H1 (cell line): ENCODE measurements at regions not wholly inside any gene's neighbourhood (a gene's known extent, or its start where the extent isn't known, plus 50 kb on each side); places are given as distances from the start of the nearest gene placed in this dataset.

Experiments used
- CTCF ChIA-PET: fragments of 300-600 bp; sonication (Branson Sonifier 250); formaldehyde crosslinking; loops from one replicate; lab custom pipeline; 2021; ENCODE audit not compliant: partially characterized antibody; lab: Charles Lee
- POLR2A ChIA-PET: fragments of 300-600 bp; sonication (Branson Sonifier 250); formaldehyde crosslinking; loops from one replicate; lab custom pipeline; 2021; ENCODE audit warnings: inconsistent platforms; ENCODE audit not compliant: partially characterized antibody; lab: Charles Lee
- DNase-seq, 2 experiments: peaks; one replicate each; pipeline versions ENCODE4 v3.0.0 to v3.0.0-alpha.2; 2010 to 2022; ENCODE audit warnings: low spot score in 2 of 2, low read depth in 1 of 2, mixed read lengths in 1 of 2
- FAIRE-seq: peaks from 2 replicates; lab custom pipeline; 2011; peaks lifted over from hg19 to GRCh38; lab: Jason Lieb, UNC
- H2AFZ ChIP-seq: 2 replicates; pipeline ENCODE4 v1.8.1; 2012; ENCODE audit warnings: low read length, inconsistent platforms
- H2AK5ac ChIP-seq: 2 replicates; pipeline ENCODE4 v1.6.1; 2013; ENCODE audit warnings: low read depth, low read length
- H2BK120ac ChIP-seq: replicated peaks from 2 replicates; pipeline ENCODE3; 2013; ENCODE audit warnings: low read depth, low read length, inconsistent platforms
- H2BK12ac ChIP-seq: 2 replicates; pipeline ENCODE4 v1.6.1; 2013; ENCODE audit warnings: low read depth, low read length
- H2BK15ac ChIP-seq: 2 replicates; pipeline ENCODE4 v1.6.1; 2013; ENCODE audit warnings: low read length
- H2BK20ac ChIP-seq: 2 replicates; pipeline ENCODE4 v1.6.1; 2013; ENCODE audit warnings: low read length
- H2BK5ac ChIP-seq: 2 replicates; pipeline ENCODE4 v1.6.1; 2013; ENCODE audit warnings: low read depth, low read length
- H3K14ac ChIP-seq: 2 replicates; pipeline ENCODE4 v1.6.1; 2013; ENCODE audit warnings: inconsistent platforms; ENCODE audit not compliant: insufficient read length
- H3K18ac ChIP-seq: 2 replicates; pipeline ENCODE4 v1.6.1; 2013; ENCODE audit warnings: low read length; ENCODE audit errors: extremely low read depth
- H3K23ac ChIP-seq: 2 replicates; pipeline ENCODE4 v1.6.1; 2013; ENCODE audit warnings: inconsistent platforms; ENCODE audit not compliant: insufficient read length
- H3K23me2 ChIP-seq: 2 replicates; pipeline ENCODE4 v1.6.1; 2013; ENCODE audit warnings: low read depth, low read length
- H3K27ac ChIP-seq: 2 replicates; pipeline ENCODE4 v1.6.1; 2011; ENCODE audit warnings: low read depth, low read length, inconsistent platforms
- H3K27me3 ChIP-seq, 4 experiments: replicated peaks in 1 of 4; 1 replicate in 1 of 4; 2 replicates in 3 of 4; pipeline versions ENCODE4 v1.6.1 to v1.8.1; 2011 to 2013; ENCODE audit warnings: low read length in 3 of 4, mild to moderate bottlenecking in 3 of 4, inconsistent platforms in 2 of 4, mixed read lengths in 2 of 4, moderate library complexity in 1 of 4; ENCODE audit not compliant: control insufficient read depth in 3 of 4, insufficient read depth in 3 of 4; ENCODE audit errors: extremely low read depth in 1 of 4
- H3K36me3 ChIP-seq, 4 experiments: 2 replicates each; pipeline versions ENCODE4 v1.6.1 to v1.8.1; 2011 to 2013; ENCODE audit warnings: mild to moderate bottlenecking in 4 of 4, low read length in 3 of 4, moderate library complexity in 2 of 4, control low read depth in 1 of 4, inconsistent platforms in 1 of 4; ENCODE audit not compliant: insufficient read depth in 4 of 4, control insufficient read depth in 2 of 4
- H3K4ac ChIP-seq: replicated peaks from 2 replicates; pipeline ENCODE3; 2013; ENCODE audit warnings: low read length, low read depth, mixed read lengths, inconsistent platforms; ENCODE audit not compliant: insufficient read length
- H3K4me1 ChIP-seq, 4 experiments: replicated peaks in 1 of 4; 1 replicate in 1 of 4; 2 replicates in 3 of 4; pipeline versions ENCODE4 v1.6.1 to v1.8.1; 2011 to 2013; ENCODE audit warnings: low read length in 3 of 4, inconsistent platforms in 2 of 4, mixed read lengths in 1 of 4; ENCODE audit not compliant: insufficient read depth in 4 of 4, control insufficient read depth in 3 of 4
- H3K4me2 ChIP-seq, 2 experiments: 2 replicates each; pipeline versions ENCODE4 v1.6.1 to v1.8.1; 2011 to 2013; ENCODE audit warnings: low read depth in 2 of 2, low read length in 2 of 2, control low read depth in 1 of 2, inconsistent platforms in 1 of 2, mild to moderate bottlenecking in 1 of 2; ENCODE audit not compliant: insufficient read depth in 1 of 2
- H3K4me3 ChIP-seq, 4 experiments: fragments of 200-600, 300-600 bp in 1 of 4; sonication (generic), shearing (Covaris generic), sonication (Bioruptor Twin) in 1 of 4; 2 replicates each; pipeline versions ENCODE4 v1.5.1 to v1.8.1; 2011 to 2016; ENCODE audit warnings: low read length in 4 of 4, low read depth in 3 of 4, control low read depth in 2 of 4, inconsistent platforms in 2 of 4, mild to moderate bottlenecking in 2 of 4, mixed read lengths in 1 of 4, moderate library complexity in 1 of 4; ENCODE audit not compliant: insufficient read depth in 2 of 4; ENCODE audit errors: extremely low read depth in 1 of 4
- H3K56ac ChIP-seq: replicated peaks from 2 replicates; pipeline ENCODE3; 2013; ENCODE audit warnings: low read depth, mild to moderate bottlenecking, mixed read lengths, low read length, inconsistent platforms; ENCODE audit not compliant: insufficient read length
- H3K79me1 ChIP-seq: 2 replicates; pipeline ENCODE4 v1.6.1; 2013; ENCODE audit warnings: low read depth, low read length, control low read depth
- H3K79me2 ChIP-seq, 2 experiments: 2 replicates each; pipeline versions ENCODE4 v1.6.1 to v1.8.1; 2012 to 2013; ENCODE audit warnings: low read length in 2 of 2, mild to moderate bottlenecking in 2 of 2, inconsistent platforms in 1 of 2; ENCODE audit not compliant: insufficient read depth in 2 of 2, control insufficient read depth in 1 of 2
- H3K9ac ChIP-seq, 4 experiments: replicated peaks in 1 of 4; 1 replicate in 1 of 4; 2 replicates in 3 of 4; pipeline versions ENCODE4 v1.6.1 to v1.8.1; 2011 to 2013; ENCODE audit warnings: low read depth in 3 of 4, low read length in 3 of 4, control low read depth in 2 of 4, mild to moderate bottlenecking in 2 of 4, moderate library complexity in 2 of 4, inconsistent platforms in 1 of 4; ENCODE audit errors: extremely low read depth in 1 of 4
- H3K9me3 ChIP-seq, 2 experiments: 2 replicates each; pipeline versions ENCODE4 v1.6.1 to v1.8.1; 2012 to 2013; ENCODE audit warnings: mild to moderate bottlenecking in 2 of 2, moderate library complexity in 2 of 2, control low read depth in 1 of 2, inconsistent platforms in 1 of 2, low read depth in 1 of 2, low read length in 1 of 2, mixed read lengths in 1 of 2; ENCODE audit not compliant: insufficient read depth in 2 of 2
- H4K20me1 ChIP-seq, 2 experiments: replicated peaks in 1 of 2; 2 replicates each; pipeline versions ENCODE3 to v1.8.1; 2011 to 2013; ENCODE audit warnings: inconsistent platforms in 2 of 2, low read length in 2 of 2, mild to moderate bottlenecking in 1 of 2; ENCODE audit not compliant: insufficient read depth in 2 of 2, control insufficient read depth in 1 of 2
- H4K5ac ChIP-seq: 2 replicates; pipeline ENCODE4 v1.6.1; 2013; ENCODE audit warnings: low read length, low read depth, mixed read lengths, inconsistent platforms; ENCODE audit not compliant: insufficient read length
- H4K8ac ChIP-seq: 2 replicates; pipeline ENCODE4 v1.8.0; 2013; ENCODE audit warnings: mild to moderate bottlenecking, moderate library complexity, low read length, inconsistent platforms; ENCODE audit not compliant: insufficient read depth; ENCODE audit errors: extremely low read depth
- H4K91ac ChIP-seq: replicated peaks from 2 replicates; pipeline ENCODE3; 2013; ENCODE audit warnings: low read length, mixed read lengths, inconsistent platforms; ENCODE audit not compliant: insufficient read length
- CTBP2 ChIP-seq: IDR thresholded peaks from 2 replicates; pipeline ENCODE4 v1.7.0; 2011; ENCODE audit warnings: borderline replicate concordance, mild to moderate bottlenecking, moderate library complexity, mixed read lengths, low read length; ENCODE audit not compliant: insufficient read depth, insufficient read length
- GTF2F1 ChIP-seq: IDR thresholded peaks from 2 replicates; pipeline ENCODE4 v1.6.1; 2012; ENCODE audit warnings: low read depth, low read length, improper control_type of control experiment, borderline replicate concordance
- HDAC6 ChIP-seq: IDR thresholded peaks from one replicate; pipeline ENCODE4 v1.7.1; 2012; ENCODE audit warnings: low read depth, mild to moderate bottlenecking, inconsistent platforms, low read length, moderate library complexity
- PHF8 ChIP-seq: fragments of 200-600 bp; sonication (generic); conservative IDR thresholded peaks from 2 replicates; pipeline ENCODE4 v1.7.1; 2012; ENCODE audit warnings: low read depth, mild to moderate bottlenecking, inconsistent platforms, low read length, moderate library complexity
- RNF2 ChIP-seq: fragments of 200-900, 300-1000 bp; sonication (generic); IDR thresholded peaks from 2 replicates; pipeline ENCODE4 v1.7.1; 2016; ENCODE audit warnings: borderline replicate concordance, low read depth, mild to moderate bottlenecking, antibody characterized with exemption, low read length; ENCODE audit not compliant: poor library complexity, severe bottlenecking; ENCODE audit errors: missing control alignments
- SIN3A ChIP-seq, 2 experiments: IDR thresholded peaks in 1 of 2; conservative IDR thresholded peaks in 1 of 2; 2 replicates each; pipeline ENCODE4 v1.6.1; 2011 to 2012; ENCODE audit warnings: low read length in 2 of 2, improper control_type of control experiment in 1 of 2, low read depth in 1 of 2, mild to moderate bottlenecking in 1 of 2
- SIRT6 ChIP-seq: IDR thresholded peaks from one replicate; pipeline ENCODE4 v1.7.1; 2012; ENCODE audit warnings: low read length, inconsistent platforms
- SP1 ChIP-seq: IDR thresholded peaks from 2 replicates; pipeline ENCODE4 v1.6.1; 2011; ENCODE audit warnings: low read depth, low read length
- SP4 ChIP-seq: IDR thresholded peaks from 2 replicates; pipeline ENCODE4 v1.6.1; 2012; ENCODE audit warnings: low read length, inconsistent platforms
- SUZ12 ChIP-seq: fragments of 200-600 bp; sonication (generic); IDR thresholded peaks from 2 replicates; pipeline ENCODE4 v1.6.1; 2012; ENCODE audit warnings: mild to moderate bottlenecking, inconsistent platforms, low read length, moderate library complexity, mixed read lengths
- TCF12 ChIP-seq: IDR thresholded peaks from 2 replicates; pipeline ENCODE4 v1.6.1; 2011; ENCODE audit warnings: low read depth, mild to moderate bottlenecking, low read length
- TEAD4 ChIP-seq: IDR thresholded peaks from 2 replicates; pipeline ENCODE4 v1.6.1; 2012; ENCODE audit warnings: low read depth, low read length, inconsistent platforms, mixed read lengths
- YY1 ChIP-seq: IDR thresholded peaks from 2 replicates; pipeline ENCODE4 v1.6.1; 2011; ENCODE audit warnings: low read depth, mild to moderate bottlenecking, low read length
- TF ChIP-seq, protein P1 (sequence below): IDR thresholded peaks from 2 replicates; pipeline ENCODE4 v1.6.1; 2011; ENCODE audit warnings: low read depth, mild to moderate bottlenecking, low read length; ENCODE audit not compliant: insufficient read depth

DNA sequence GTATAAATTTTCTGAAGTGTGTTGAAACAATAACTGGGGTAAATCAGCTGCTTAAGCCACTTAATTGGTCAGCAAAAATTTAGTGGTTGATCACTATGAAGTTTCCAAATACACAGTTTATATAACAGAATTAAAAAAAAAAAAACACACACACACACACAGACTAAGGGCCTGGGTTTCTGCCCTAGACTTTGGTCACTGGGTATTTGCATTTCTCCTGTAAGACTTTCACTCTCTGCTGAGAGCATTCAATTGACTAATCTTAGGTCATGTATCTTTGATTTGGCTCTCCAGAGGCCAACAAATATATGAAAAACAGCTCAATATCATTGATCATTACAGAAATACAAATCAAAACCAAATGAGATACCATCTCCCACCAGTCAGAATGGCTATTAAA is 214.3 kb downstream of the KCNA4 start:
- H3K23me2 ChIP-seq, result no peaks in the 10 kb centered on the region
- H4K20me1 ChIP-seq, result no peaks in the 10 kb centered on the region
- H3K4me1 ChIP-seq, result no peaks in the 10 kb centered on the region
- no peak overlapping the region for H3K4ac ChIP-seq
- H3K9ac ChIP-seq, result no peak overlapping the region
- no peak overlapping the region for H2AK5ac ChIP-seq
- DNase-seq (no peak), FAIRE-seq (no peak)
- no peak overlapping the region for H3K23ac ChIP-seq
- H3K4me2 ChIP-seq, result no peak overlapping the region
- H3K9me3 ChIP-seq, result no peaks in the 10 kb centered on the region
- H2BK12ac ChIP-seq, result no peak overlapping the region
- no peak overlapping the region for H4K5ac ChIP-seq
- H2BK15ac ChIP-seq, result no peak overlapping the region
- H4K8ac ChIP-seq, result no peak overlapping the region
- H3K79me1 ChIP-seq, result no peaks in the 10 kb centered on the region
- H3K27me3 ChIP-seq, result no peaks in the 10 kb centered on the region
- CTCF ChIA-PET, result interaction anchor here (0.6 to 1.0 kb wide), 2 partner anchors 52 to 340 kb away, joined by 3 to 4 read pairs; no protein-coding TSS in a partner anchor
- no peak overlapping the region for H3K4me3 ChIP-seq
- no peaks in the 10 kb centered on the region for H3K36me3 ChIP-seq
- no peak overlapping the region for H4K91ac ChIP-seq
- H3K56ac ChIP-seq, result no peak overlapping the region
- no peak overlapping the region for H2AFZ ChIP-seq
- H3K79me2 ChIP-seq, result no peaks in the 10 kb centered on the region
- no peak overlapping the region for H2BK20ac ChIP-seq
- H3K27ac ChIP-seq, result no peak overlapping the region
- no peak for TF ChIP-seq SP1
- TF ChIP-seq GTF2F1, result no peak
- TF ChIP-seq SP4, result no peak
- no peak for TF ChIP-seq RNF2
- TF ChIP-seq YY1, result no peak
- TF ChIP-seq CTBP2, result no peak
- TF ChIP-seq TCF12, result no peak
- no peak for TF ChIP-seq HDAC6
- no peak for TF ChIP-seq PHF8
- TF ChIP-seq SIN3A (conservative IDR thresholded peaks at IDR 0.05 in 1 of 2, IDR thresholded peaks at IDR 0.05 in 1 of 2; ENCODE audit: low read depth in 1 of 2, low read length in 2 of 2), result no peak
- TF ChIP-seq SUZ12, result no peak
- TF ChIP-seq SIRT6, result no peak
- TF ChIP-seq TEAD4, result no peak
- TF ChIP-seq, protein P1, sequence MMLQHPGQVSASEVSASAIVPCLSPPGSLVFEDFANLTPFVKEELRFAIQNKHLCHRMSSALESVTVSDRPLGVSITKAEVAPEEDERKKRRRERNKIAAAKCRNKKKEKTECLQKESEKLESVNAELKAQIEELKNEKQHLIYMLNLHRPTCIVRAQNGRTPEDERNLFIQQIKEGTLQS, result no peak
- TF ChIP-seq, all 59 proteins: peak for 0
- Histone ChIP-seq H3K14ac (no peak overlapping the region), H3K18ac (no peak overlapping the region), H2BK120ac (no peak overlapping the region), H2BK5ac (no peak overlapping the region)
- POLR2A ChIA-PET, result no interaction called here
